A549 (cell line): ENCODE measurements at regions not wholly inside any gene's neighbourhood (a gene's known extent, or its start where the extent isn't known, plus 50 kb on each side); places are given as distances from the start of the nearest gene placed in this dataset.

Experiments
- ATAC-seq, 2 experiments: fragments of 200-7000 bp in 1 of 2; fragments of >200 bp in 1 of 2; cut with Nextera tagmentation in 1 of 2; cut with Tn5 transposase in 1 of 2; 3 replicates each; pipeline versions ENCODE4 v1.8.0 to v1.9.1; 2018 to 2020; ENCODE audit warnings: mild to moderate bottlenecking in 1 of 2, moderate library complexity in 1 of 2
- CTCF ChIA-PET: fragments of 300-600 bp; sonication (Branson Sonifier 250); formaldehyde crosslinking; extraction: SDS; loops from one replicate; lab custom pipeline; 2021; ENCODE audit warnings: antibody characterized with exemption, inconsistent platforms; lab: Yijun Ruan, JAX
- POLR2A ChIA-PET: fragments of 350-600 bp; formaldehyde crosslinking; extraction: SDS; loops from one replicate; lab custom pipeline; 2021; ENCODE audit warnings: antibody characterized with exemption, inconsistent platforms; lab: Yijun Ruan, JAX
- DNase-seq, 2 experiments: peaks; one replicate each; pipeline versions ENCODE4 v3.0.0 to v3.0.0-alpha.2; 2011 to 2016; ENCODE audit warnings: low read depth in 1 of 2, low spot score in 1 of 2
- FAIRE-seq: peaks from 2 replicates; lab custom pipeline; 2011; peaks lifted over from hg19 to GRCh38; lab: Jason Lieb, UNC
- H3K27ac ChIP-seq, 2 experiments: fragments of >200 bp; sonication (Bioruptor Twin); formaldehyde crosslinking; 3 replicates each; pipeline ENCODE4 v1.5.1; 2016 to 2017
- H3K4me1 ChIP-seq: fragments of >200 bp; sonication (Bioruptor Twin); formaldehyde crosslinking; 3 replicates; pipeline ENCODE4 v1.6.1; 2016
- H3K4me2 ChIP-seq: fragments of >200 bp; sonication (Bioruptor Twin); formaldehyde crosslinking; 3 replicates; pipeline ENCODE4 v1.6.1; 2016
- H3K4me3 ChIP-seq: fragments of >200 bp; sonication (Bioruptor Twin); formaldehyde crosslinking; 3 replicates; pipeline ENCODE4 v1.5.1; 2016
- H3K9me3 ChIP-seq: fragments of >200 bp; sonication (Bioruptor Twin); formaldehyde crosslinking; 3 replicates; pipeline ENCODE4 v1.6.1; 2016
- CBX8 ChIP-seq: fragments of 200-600 bp; sonication (generic); IDR thresholded peaks from 2 replicates; pipeline ENCODE4 v1.6.1; 2016
- CEBPB ChIP-seq, 2 experiments: fragments of >200 bp in 1 of 2; sonication (Bioruptor Twin) in 1 of 2; formaldehyde crosslinking in 1 of 2; IDR thresholded peaks; 2 replicates each; pipeline ENCODE4 v1.6.1; 2012 to 2016
- HDAC2 ChIP-seq: fragments of 200-600 bp; sonication (generic); IDR thresholded peaks from 2 replicates; pipeline ENCODE4 v1.6.1; 2016
- HOXA7 ChIP-seq: fragments of 250-450 bp; sonication (Bioruptor Pico); IDR thresholded peaks from 2 replicates; pipeline ENCODE4 v1.5.0; 2020; ENCODE audit warnings: mild to moderate bottlenecking, moderate library complexity
- KDM5A ChIP-seq: fragments of 200-600 bp; sonication (generic); IDR thresholded peaks from 2 replicates; pipeline ENCODE4 v1.6.1; 2016; ENCODE audit warnings: antibody characterized with exemption, mild to moderate bottlenecking
- MAFK ChIP-seq: fragments of 450-650 bp; IDR thresholded peaks from 2 replicates; pipeline ENCODE4 v1.6.1; 2014; ENCODE audit not compliant: partially characterized antibody
- NR3C1 ChIP-seq: fragments of >200 bp; sonication (Bioruptor Twin); formaldehyde crosslinking; IDR thresholded peaks from 3 replicates; pipeline ENCODE4 v1.6.1; 2017
- PHF8 ChIP-seq: fragments of 200-600 bp; sonication (generic); IDR thresholded peaks from 2 replicates; pipeline ENCODE4 v1.6.1; 2016; ENCODE audit warnings: low read depth, mild to moderate bottlenecking, antibody characterized with exemption, moderate library complexity, borderline replicate concordance
- REST ChIP-seq: fragments of 200-600 bp; sonication (generic); IDR thresholded peaks from 2 replicates; pipeline ENCODE4 v1.6.1; 2016; ENCODE audit warnings: antibody characterized with exemption, mild to moderate bottlenecking, moderate library complexity
- SREBF2 ChIP-seq: fragments of 450-650 bp; IDR thresholded peaks from 2 replicates; pipeline ENCODE4 v1.6.1; 2014; ENCODE audit warnings: mild to moderate bottlenecking, moderate library complexity
- ZSCAN20 ChIP-seq: fragments of 250-450 bp; sonication (Bioruptor Pico); IDR thresholded peaks from 2 replicates; pipeline ENCODE4 v1.8.0; 2022; ENCODE audit warnings: mild to moderate bottlenecking, moderate library complexity
- whole genome bisulfite sequencing: methylation state at CpG from one replicate; pipeline ENCODE4 v1.1.6; 2017; ENCODE audit errors: missing lambda C conversion rate; 5-methylcytosine and 5-hydroxymethylcytosine counted together
- TF ChIP-seq, protein P1 (sequence below): fragments of 450-650 bp; IDR thresholded peaks from 2 replicates; pipeline ENCODE4 v1.6.1; 2014; ENCODE audit warnings: antibody characterized with exemption

- TF ChIP-seq HDAC2 (no peak), SREBF2 (no peak), NR3C1 (no peak)
- TF ChIP-seq, all 56 proteins: peak for 14
These were observed 82.1 kb upstream of the SIRPA start (continued) for GRCh38 chr20:1813101-1813529.

DNA sequence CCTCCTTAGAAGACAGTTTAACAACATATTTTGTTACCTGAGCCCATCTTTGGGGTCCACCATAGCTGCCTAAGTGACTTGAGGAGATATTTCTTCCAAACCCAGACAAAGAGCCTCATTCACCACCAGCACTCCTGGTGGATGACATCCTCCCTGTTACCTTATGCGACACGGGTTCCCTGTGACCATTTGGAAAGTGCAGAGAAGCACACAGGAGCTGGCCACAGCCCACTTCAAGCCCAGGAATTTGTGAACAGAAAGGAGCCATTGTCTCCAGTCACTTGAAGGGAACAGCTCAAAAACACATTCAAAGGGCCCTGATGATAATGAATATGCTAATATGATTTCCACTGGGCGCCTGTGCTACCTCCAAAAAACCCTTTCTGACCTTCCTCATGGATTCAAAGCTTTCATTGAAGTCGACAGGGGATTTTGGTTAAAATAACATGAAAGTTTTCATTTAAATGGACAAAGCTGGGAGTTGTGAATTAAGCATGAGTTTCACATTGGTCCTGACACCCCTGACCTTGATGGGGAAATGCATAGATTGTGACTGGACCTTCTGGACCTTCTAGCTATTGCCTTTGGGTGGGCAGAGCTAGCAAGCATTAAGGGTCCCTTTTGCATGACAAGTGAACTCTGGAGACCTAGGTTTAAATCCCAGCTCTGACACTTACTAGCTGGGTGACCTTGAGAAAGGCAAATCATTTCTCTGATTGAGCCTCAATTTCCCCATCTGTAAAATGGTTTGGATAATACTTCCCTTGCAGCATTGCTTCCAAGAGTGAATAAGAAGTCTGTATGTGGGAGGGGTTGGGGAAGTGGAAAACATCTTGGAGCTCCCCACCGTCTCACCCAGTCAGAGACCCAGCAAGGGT, 83.3 kb upstream of the SIRPA start:
- H3K4me1 ChIP-seq = peaks cover 81% of the 10 kb centered on the region
- DNase-seq (peak in 1 of 2 experiments; percentile 25), FAIRE-seq (no peak), ATAC-seq (no peak)
- WGBS = 70% methylated on average over 5 of the region's 5 CpGs
- ChIA-PET POLR2A (interaction anchor here (1.4 kb wide), 1 partner anchor 19 kb away, joined by 4 read pairs; no protein-coding TSS in a partner anchor), CTCF (interaction anchor here (0.8 to 5.8 kb wide), 11 partner anchors 10 to 84 kb away, joined by 3 to 53 read pairs (median 4); no protein-coding TSS in a partner anchor)
- no peak overlapping the region for H3K4me3 ChIP-seq
- TF ChIP-seq, protein P1, sequence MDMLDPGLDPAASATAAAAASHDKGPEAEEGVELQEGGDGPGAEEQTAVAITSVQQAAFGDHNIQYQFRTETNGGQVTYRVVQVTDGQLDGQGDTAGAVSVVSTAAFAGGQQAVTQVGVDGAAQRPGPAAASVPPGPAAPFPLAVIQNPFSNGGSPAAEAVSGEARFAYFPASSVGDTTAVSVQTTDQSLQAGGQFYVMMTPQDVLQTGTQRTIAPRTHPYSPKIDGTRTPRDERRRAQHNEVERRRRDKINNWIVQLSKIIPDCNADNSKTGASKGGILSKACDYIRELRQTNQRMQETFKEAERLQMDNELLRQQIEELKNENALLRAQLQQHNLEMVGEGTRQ = no peak
- peak; percentile 9 to 28; a peak in 1 of 4 replicates for TF ChIP-seq CEBPB (IDR thresholded peaks at IDR 0.05)
- no peaks in the 10 kb centered on the region for H3K9me3 ChIP-seq
- H3K4me2 ChIP-seq = peak overlapping the region; percentile 79
- peak overlapping the region; percentile 85 to 87 for H3K27ac ChIP-seq

DNA sequence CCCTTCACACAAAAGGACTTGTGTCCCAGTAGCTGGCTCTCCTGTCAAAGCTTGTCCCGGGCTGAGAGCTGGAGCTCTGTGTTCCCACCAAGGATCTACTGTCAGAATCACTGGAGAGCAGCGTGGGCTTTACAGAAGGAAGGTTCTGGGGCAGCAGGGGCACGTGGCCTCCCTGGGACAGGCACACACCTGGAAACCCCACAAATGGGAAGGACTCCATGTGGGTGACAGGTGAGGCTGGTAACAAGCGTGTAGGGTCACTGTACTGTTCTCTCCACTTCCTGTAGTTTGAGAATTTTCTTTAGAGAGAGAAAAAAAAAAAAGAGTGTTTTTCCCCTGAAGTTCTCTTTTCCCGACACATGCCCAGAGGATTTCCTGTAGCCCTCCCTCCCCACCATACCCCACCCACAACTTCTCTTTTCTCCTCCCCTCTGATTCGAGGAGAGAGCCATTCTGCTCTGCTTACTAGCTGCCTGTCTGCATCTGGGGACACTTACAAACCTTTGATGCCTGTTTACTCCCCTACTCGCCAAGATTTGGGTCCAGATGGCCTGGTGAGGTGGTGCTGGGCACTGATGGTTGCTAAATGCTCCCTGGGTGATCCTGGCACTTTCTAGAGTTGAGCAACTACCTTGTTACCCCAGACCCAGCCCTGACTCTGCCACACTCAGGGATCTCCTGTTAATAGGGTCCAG, 84.1 kb upstream of the SIRPA start:
- Histone ChIP-seq H3K27ac (peak overlapping the region; percentile 85 to 87), H3K4me2 (peak overlapping the region; percentile 79), H3K9me3 (no peaks in the 10 kb centered on the region), H3K4me3 (no peak overlapping the region), H3K4me1 (peaks cover 74% of the 10 kb centered on the region)
- WGBS = 67% methylated on average over 7 of the region's 7 CpGs
- ChIA-PET POLR2A (interaction anchor here (1.4 kb wide), 1 partner anchor 19 kb away, joined by 4 read pairs; no protein-coding TSS in a partner anchor), CTCF (interaction anchor here (1.1 to 5.8 kb wide), 14 partner anchors 8 to 46 kb away, joined by 3 to 53 read pairs (median 8); no protein-coding TSS in a partner anchor)
- no peak for DNase-seq
- TF ChIP-seq MAFK (no peak), KDM5A (no peak), PHF8 (no peak)
- FAIRE-seq = peak; percentile 46
- ATAC-seq = peak in 1 of 2 experiments; percentile 6; a peak in 2 of 6 replicates

GRCh38 chr20:1810572-1810925, 84.7 kb upstream of the SIRPA start:
- CTCF ChIA-PET = interaction anchor here (1.1 to 5.8 kb wide), 10 partner anchors 8 to 46 kb away, joined by 3 to 53 read pairs (median 10); no protein-coding TSS in a partner anchor
- POLR2A ChIA-PET = no interaction called here
- H3K9me3 ChIP-seq = no peaks in the 10 kb centered on the region
- WGBS = 78% methylated on average over 5 of the region's 5 CpGs
- FAIRE-seq (no peak), ATAC-seq (no peak), DNase-seq (no peak)
- no peak for TF ChIP-seq REST
- no peak for TF ChIP-seq CBX8
- TF ChIP-seq HDAC2 = no peak
- TF ChIP-seq MAFK = no peak
- TF ChIP-seq, protein P1 = no peak
- no peak for TF ChIP-seq HOXA7 (CRISPR knock-in tag)
- TF ChIP-seq ZSCAN20 (CRISPR knock-in tag) = no peak
- peak overlapping the region; percentile 85 to 87 for H3K27ac ChIP-seq
- no peak overlapping the region for H3K4me3 ChIP-seq
- H3K4me1 ChIP-seq = peaks cover 68% of the 10 kb centered on the region
- H3K4me2 ChIP-seq = peak overlapping the region; percentile 79
